ENCODE measurements at regions not wholly inside any gene's neighbourhood (a gene's known extent, or its start where the extent isn't known, plus 50 kb on each side); places are given as distances from the start of the nearest gene placed in this dataset.

DNA sequence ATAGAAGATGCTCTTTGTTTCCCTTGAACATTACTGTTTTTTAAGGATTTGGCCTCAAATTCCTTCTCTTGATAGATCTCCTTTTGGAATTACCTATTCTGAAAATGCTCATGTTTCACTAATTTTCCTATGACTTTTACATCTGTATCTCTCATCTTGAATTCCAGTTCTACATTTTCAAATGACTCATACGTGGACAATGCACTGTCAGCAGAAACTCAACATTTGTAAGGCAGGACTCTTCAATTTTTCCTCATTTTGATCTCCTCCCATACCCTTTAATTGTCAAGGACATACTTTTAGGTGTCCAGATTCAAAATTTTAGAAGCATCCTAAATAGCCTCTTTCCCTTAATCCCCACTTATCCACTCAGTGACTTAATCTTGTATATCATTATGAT is 341.0 kb upstream of the RASGRP1 start:
- H4K20me1 ChIP-seq (ENCODE audit: insufficient read depth): no peaks in the 10 kb centered on the region
- no peaks in the 10 kb centered on the region for H3K9me2 ChIP-seq (ENCODE audit: insufficient read depth, low read length)
- H3K27ac ChIP-seq (ENCODE audit: low read length): no peak overlapping the region
- H3K4me3 ChIP-seq (ENCODE audit: low read length): no peak overlapping the region
- H3K9ac ChIP-seq (ENCODE audit: low read length): no peak overlapping the region
- H3F3A ChIP-seq (ENCODE audit: insufficient read depth, low read length, poor library complexity, severe bottlenecking): no peaks in the 10 kb centered on the region
- no peaks in the 10 kb centered on the region for H3K9me3 ChIP-seq (ENCODE audit: low read length)
- H3K36me3 ChIP-seq (ENCODE audit: insufficient read depth, low read length): no peaks in the 10 kb centered on the region
- TF ChIP-seq REST (IDR thresholded peaks at IDR 0.05; ENCODE audit: borderline replicate concordance): no peak
- no peak for TF ChIP-seq RAD21 (conservative IDR thresholded peaks at IDR 0.05)
- TF ChIP-seq POLR2AphosphoS5 (IDR thresholded peaks at IDR 0.05): no peak
- no peak for TF ChIP-seq SMC3 (conservative IDR thresholded peaks at IDR 0.05; ENCODE audit: poor library complexity)
- TF ChIP-seq TAF1 (IDR thresholded peaks at IDR 0.05; ENCODE audit: low read depth): no peak
- TF ChIP-seq EP300 (conservative IDR thresholded peaks at IDR 0.05; ENCODE audit: poor library complexity, severe bottlenecking): no peak
- H3K27me3 ChIP-seq (ENCODE audit: insufficient read depth, low read depth, low read length): no peaks in the 10 kb centered on the region
- no peak overlapping the region for H2AFZ ChIP-seq (ENCODE audit: low read depth, low read length)
- H3K79me2 ChIP-seq (replicated peaks; ENCODE audit: insufficient read depth, low read length): no peaks in the 10 kb centered on the region
- no peak overlapping the region for H3K4me2 ChIP-seq (ENCODE audit: low read length)

DNA sequence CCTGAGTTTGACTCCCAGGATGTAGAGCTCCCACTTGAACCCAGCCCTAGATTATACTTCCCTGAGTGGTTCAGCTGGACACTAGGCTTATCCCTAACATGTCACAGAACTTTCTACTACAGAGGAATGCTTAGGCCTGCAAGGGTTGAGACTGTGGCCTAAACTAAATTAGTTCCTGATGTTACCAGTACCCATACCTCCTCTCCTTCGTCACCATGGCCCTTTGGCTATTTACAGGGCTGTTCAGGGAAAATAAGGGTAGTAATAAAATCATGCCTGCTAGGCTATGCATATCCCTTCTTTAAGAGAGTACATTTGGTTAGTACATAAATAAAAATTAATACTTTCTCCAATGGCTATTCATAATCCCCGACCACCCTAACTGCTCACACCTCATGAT is 356.4 kb upstream of the RASGRP1 start:
- H3K27me3 ChIP-seq (ENCODE audit: insufficient read depth, low read depth, low read length): no peaks in the 10 kb centered on the region
- no peaks in the 10 kb centered on the region for H4K20me1 ChIP-seq (ENCODE audit: insufficient read depth)
- no peaks in the 10 kb centered on the region for H3K36me3 ChIP-seq (ENCODE audit: insufficient read depth, low read length)
- H3K79me2 ChIP-seq (replicated peaks; ENCODE audit: insufficient read depth, low read length): no peaks in the 10 kb centered on the region
- H3K9ac ChIP-seq (ENCODE audit: low read length): no peak overlapping the region
- no peaks in the 10 kb centered on the region for H3K9me3 ChIP-seq (ENCODE audit: low read length)
- H2AFZ ChIP-seq (ENCODE audit: low read depth, low read length): no peak overlapping the region
- no peak overlapping the region for H3K4me2 ChIP-seq (ENCODE audit: low read length)
- no peak overlapping the region for H3K27ac ChIP-seq (ENCODE audit: low read length)
- H3K4me3 ChIP-seq (ENCODE audit: low read length): no peak overlapping the region
- H3F3A ChIP-seq (ENCODE audit: insufficient read depth, low read length, poor library complexity, severe bottlenecking): no peaks in the 10 kb centered on the region
- no peaks in the 10 kb centered on the region for H3K9me2 ChIP-seq (ENCODE audit: insufficient read depth, low read length)
- TF ChIP-seq RAD21 (conservative IDR thresholded peaks at IDR 0.05) (no peak), MXI1 (conservative IDR thresholded peaks at IDR 0.05; ENCODE audit: poor library complexity, severe bottlenecking) (no peak), POLR2AphosphoS5 (IDR thresholded peaks at IDR 0.05) (no peak), EP300 (conservative IDR thresholded peaks at IDR 0.05; ENCODE audit: poor library complexity, severe bottlenecking) (no peak), TAF1 (IDR thresholded peaks at IDR 0.05; ENCODE audit: low read depth) (no peak), REST (IDR thresholded peaks at IDR 0.05; ENCODE audit: borderline replicate concordance) (no peak), EZH2 (IDR thresholded peaks at IDR 0.05; ENCODE audit: borderline replicate concordance, insufficient read depth, low read length, poor library complexity, severe bottlenecking) (no peak), SMC3 (conservative IDR thresholded peaks at IDR 0.05; ENCODE audit: poor library complexity) (no peak)
- TF ChIP-seq, protein P1, sequence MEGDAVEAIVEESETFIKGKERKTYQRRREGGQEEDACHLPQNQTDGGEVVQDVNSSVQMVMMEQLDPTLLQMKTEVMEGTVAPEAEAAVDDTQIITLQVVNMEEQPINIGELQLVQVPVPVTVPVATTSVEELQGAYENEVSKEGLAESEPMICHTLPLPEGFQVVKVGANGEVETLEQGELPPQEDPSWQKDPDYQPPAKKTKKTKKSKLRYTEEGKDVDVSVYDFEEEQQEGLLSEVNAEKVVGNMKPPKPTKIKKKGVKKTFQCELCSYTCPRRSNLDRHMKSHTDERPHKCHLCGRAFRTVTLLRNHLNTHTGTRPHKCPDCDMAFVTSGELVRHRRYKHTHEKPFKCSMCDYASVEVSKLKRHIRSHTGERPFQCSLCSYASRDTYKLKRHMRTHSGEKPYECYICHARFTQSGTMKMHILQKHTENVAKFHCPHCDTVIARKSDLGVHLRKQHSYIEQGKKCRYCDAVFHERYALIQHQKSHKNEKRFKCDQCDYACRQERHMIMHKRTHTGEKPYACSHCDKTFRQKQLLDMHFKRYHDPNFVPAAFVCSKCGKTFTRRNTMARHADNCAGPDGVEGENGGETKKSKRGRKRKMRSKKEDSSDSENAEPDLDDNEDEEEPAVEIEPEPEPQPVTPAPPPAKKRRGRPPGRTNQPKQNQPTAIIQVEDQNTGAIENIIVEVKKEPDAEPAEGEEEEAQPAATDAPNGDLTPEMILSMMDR (IDR thresholded peaks at IDR 0.05; ENCODE audit: poor library complexity, severe bottlenecking): no peak
